HepG2 (cell line): ENCODE measurements at regions not wholly inside any gene's neighbourhood (a gene's known extent, or its start where the extent isn't known, plus 50 kb on each side); places are given as distances from the start of the nearest gene placed in this dataset.

ENCODE experiments used
- CCDC6 ChIP-seq: sonication (generic); formaldehyde crosslinking; IDR thresholded peaks from 2 replicates; pipeline ENCODE4 v1.8.1; 2022; ENCODE audit warnings: mild to moderate bottlenecking, missing genetic modification reagents, moderate library complexity
- CREM ChIP-seq, 2 experiments: sonication (generic) in 1 of 2; formaldehyde crosslinking in 1 of 2; IDR thresholded peaks; 2 replicates each; pipeline versions ENCODE4 v1.4.0 to v1.6.1; 2016 to 2020; ENCODE audit warnings: antibody characterized with exemption in 1 of 2, mild to moderate bottlenecking in 1 of 2, missing genetic modification reagents in 1 of 2
- CTCF ChIP-seq: sonication (generic); formaldehyde crosslinking; IDR thresholded peaks from 2 replicates; pipeline ENCODE4 v1.5.0; 2020; ENCODE audit warnings: mild to moderate bottlenecking, missing genetic modification reagents, moderate library complexity
- FOSL2 ChIP-seq: sonication (generic); formaldehyde crosslinking; IDR thresholded peaks from 2 replicates; pipeline ENCODE4 v1.4.0; 2020; ENCODE audit warnings: missing genetic modification reagents
- FOXC1 ChIP-seq: sonication (generic); formaldehyde crosslinking; IDR thresholded peaks from 2 replicates; pipeline ENCODE4 v1.8.0; 2022; ENCODE audit warnings: mild to moderate bottlenecking, missing genetic modification reagents, borderline replicate concordance
- POLR2A ChIP-seq, 2 experiments: IDR thresholded peaks; 2 replicates each; pipeline ENCODE4 v1.6.1; 2011; ENCODE audit warnings: low read depth in 2 of 2, low read length in 2 of 2, mild to moderate bottlenecking in 1 of 2, moderate library complexity in 1 of 2; ENCODE audit not compliant: insufficient read depth in 1 of 2
- REST ChIP-seq, 2 experiments: IDR thresholded peaks; 2 replicates each; pipeline ENCODE4 v1.6.1; 2011 to 2012; ENCODE audit warnings: low read length in 2 of 2, borderline replicate concordance in 1 of 2, low read depth in 1 of 2, mild to moderate bottlenecking in 1 of 2, moderate library complexity in 1 of 2
- SMC3 ChIP-seq: IDR thresholded peaks from 2 replicates; pipeline ENCODE4 v1.6.1; 2011; ENCODE audit warnings: low read length, improper control_type of control experiment
- TBP ChIP-seq: sonication (generic); formaldehyde crosslinking; IDR thresholded peaks from 2 replicates; pipeline ENCODE4 v1.5.0; 2020; ENCODE audit warnings: missing genetic modification reagents
- TCF7L2 ChIP-seq: IDR thresholded peaks from 2 replicates; pipeline ENCODE4 v1.6.1; 2011; ENCODE audit warnings: mild to moderate bottlenecking, low read depth, low read length, moderate library complexity
- TGIF2 ChIP-seq: IDR thresholded peaks from 2 replicates; pipeline ENCODE4 v1.6.1; 2016; ENCODE audit warnings: control low read depth, missing compliant biosample characterization
- ZHX1 ChIP-seq: sonication (generic); formaldehyde crosslinking; IDR thresholded peaks from 2 replicates; pipeline ENCODE4 v1.8.1; 2022; ENCODE audit warnings: low read depth, mild to moderate bottlenecking, missing genetic modification reagents
- ZNF138 ChIP-seq: sonication (generic); formaldehyde crosslinking; IDR thresholded peaks from 2 replicates; pipeline ENCODE4 v1.5.0; 2020; ENCODE audit warnings: mild to moderate bottlenecking, low read depth, missing genetic modification reagents
- ZSCAN9 ChIP-seq: IDR thresholded peaks from 2 replicates; pipeline ENCODE4 v1.6.1; 2016; ENCODE audit warnings: borderline replicate concordance

- TF ChIP-seq CTCF (CRISPR knock-in tag): no peak
- TF ChIP-seq ZHX1 (CRISPR knock-in tag): no peak
- no peak for TF ChIP-seq TBP
- TF ChIP-seq REST (IDR thresholded peaks at IDR 0.05; ENCODE audit: borderline replicate concordance in 1 of 2, low read depth in 1 of 2, low read length in 2 of 2): no peak
- no peak for TF ChIP-seq TGIF2 (CRISPR knock-in tag)
- no peak for TF ChIP-seq CREM (IDR thresholded peaks at IDR 0.05)
- TF ChIP-seq CREM (CRISPR knock-in tag; IDR thresholded peaks at IDR 0.05): no peak
- TF ChIP-seq CCDC6 (CRISPR knock-in tag): no peak
- TF ChIP-seq TCF7L2: no peak
- TF ChIP-seq FOSL2 (CRISPR knock-in tag): no peak
- TF ChIP-seq ZSCAN9: no peak
- no peak for TF ChIP-seq POLR2A (IDR thresholded peaks at IDR 0.05; ENCODE audit: insufficient read depth in 1 of 2, low read depth in 2 of 2, low read length in 2 of 2)
- TF ChIP-seq FOXC1 (CRISPR knock-in tag): no peak
- TF ChIP-seq ZNF138 (CRISPR knock-in tag): no peak
- TF ChIP-seq SMC3: no peak
These were observed 109.2 kb upstream of the PTPN1 start for GRCh38 chr20:50400705-50401586.
